ENCODE measurements at regions not wholly inside any gene's neighbourhood (a gene's known extent, or its start where the extent isn't known, plus 50 kb on each side); places are given as distances from the start of the nearest gene placed in this dataset.
A peak's percentile ranks its signal among the peaks of the same experiment; 100 is the strongest.

DNA sequence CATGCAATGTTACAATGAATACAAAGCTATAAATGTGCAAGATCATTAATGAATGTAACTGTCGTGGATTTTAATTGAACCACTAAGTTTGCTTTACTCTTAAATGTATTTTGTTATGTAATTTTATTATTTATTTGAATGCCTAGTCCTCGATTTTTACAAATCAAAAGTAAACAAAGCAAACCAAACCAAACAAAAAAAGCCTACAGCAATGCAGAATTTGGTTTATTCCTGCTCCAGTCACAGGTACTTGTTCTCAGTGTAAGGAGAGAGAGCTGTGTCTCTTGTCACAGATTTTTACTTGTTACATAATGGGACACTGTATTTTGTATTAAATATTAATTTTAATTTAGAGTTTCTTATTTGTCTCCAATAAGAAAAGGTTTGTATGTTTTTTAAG is 584.3 kb upstream of the SLITRK6 start:
- H3F3A ChIP-seq (ENCODE audit: insufficient read depth, low read length): no peaks in the 10 kb centered on the region
- no peak overlapping the region for H2AFZ ChIP-seq (ENCODE audit: low read length)
- no peaks in the 10 kb centered on the region for H3K9me3 ChIP-seq (ENCODE audit: low read length)
- no peaks in the 10 kb centered on the region for H3K9me2 ChIP-seq (ENCODE audit: low read depth, low read length)
- H3K36me3 ChIP-seq (ENCODE audit: insufficient read depth, low read length): no peaks in the 10 kb centered on the region
- no peak overlapping the region for H3K4me3 ChIP-seq (ENCODE audit: low read depth, low read length, poor library complexity, severe bottlenecking)
- H3K4me1 ChIP-seq (ENCODE audit: insufficient read depth, low read length, severe bottlenecking): no peaks in the 10 kb centered on the region
- no peaks in the 10 kb centered on the region for H3K79me2 ChIP-seq (ENCODE audit: insufficient read depth, low read length)
- H3K27ac ChIP-seq (ENCODE audit: low read depth, low read length, poor library complexity, severe bottlenecking): no peak overlapping the region
- no peaks in the 10 kb centered on the region for H4K20me1 ChIP-seq (ENCODE audit: insufficient read depth, low read length)
- no peak overlapping the region for H3K4me2 ChIP-seq (ENCODE audit: low read length)
- no peaks in the 10 kb centered on the region for H3K27me3 ChIP-seq (ENCODE audit: insufficient read depth, low read length)
- no peak overlapping the region for H3K9ac ChIP-seq (ENCODE audit: low read length)
- TF ChIP-seq EZH2 (IDR thresholded peaks at IDR 0.05; ENCODE audit: borderline replicate concordance, low read length): no peak
- TF ChIP-seq, protein P1, sequence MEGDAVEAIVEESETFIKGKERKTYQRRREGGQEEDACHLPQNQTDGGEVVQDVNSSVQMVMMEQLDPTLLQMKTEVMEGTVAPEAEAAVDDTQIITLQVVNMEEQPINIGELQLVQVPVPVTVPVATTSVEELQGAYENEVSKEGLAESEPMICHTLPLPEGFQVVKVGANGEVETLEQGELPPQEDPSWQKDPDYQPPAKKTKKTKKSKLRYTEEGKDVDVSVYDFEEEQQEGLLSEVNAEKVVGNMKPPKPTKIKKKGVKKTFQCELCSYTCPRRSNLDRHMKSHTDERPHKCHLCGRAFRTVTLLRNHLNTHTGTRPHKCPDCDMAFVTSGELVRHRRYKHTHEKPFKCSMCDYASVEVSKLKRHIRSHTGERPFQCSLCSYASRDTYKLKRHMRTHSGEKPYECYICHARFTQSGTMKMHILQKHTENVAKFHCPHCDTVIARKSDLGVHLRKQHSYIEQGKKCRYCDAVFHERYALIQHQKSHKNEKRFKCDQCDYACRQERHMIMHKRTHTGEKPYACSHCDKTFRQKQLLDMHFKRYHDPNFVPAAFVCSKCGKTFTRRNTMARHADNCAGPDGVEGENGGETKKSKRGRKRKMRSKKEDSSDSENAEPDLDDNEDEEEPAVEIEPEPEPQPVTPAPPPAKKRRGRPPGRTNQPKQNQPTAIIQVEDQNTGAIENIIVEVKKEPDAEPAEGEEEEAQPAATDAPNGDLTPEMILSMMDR (IDR thresholded peaks at IDR 0.05; ENCODE audit: low read length): no peak

DNA sequence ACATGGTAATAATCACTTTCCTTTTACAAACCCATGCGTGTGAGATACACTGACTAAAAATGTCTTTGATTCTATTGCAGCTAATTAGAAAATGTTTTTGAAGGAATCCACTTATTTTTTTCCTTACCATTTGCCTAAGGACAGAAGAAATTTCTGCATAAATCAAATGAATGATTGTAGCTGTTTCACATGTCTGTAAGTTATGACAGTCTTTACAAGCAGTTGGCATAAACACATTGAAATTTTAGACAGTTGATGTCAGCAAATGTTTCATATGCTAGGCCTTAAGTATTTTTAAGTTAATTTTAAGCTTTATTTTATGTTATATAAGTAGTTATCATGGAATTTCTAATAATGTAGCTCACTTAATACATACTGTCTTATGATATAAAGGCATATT is 598.4 kb upstream of the SLITRK6 start:
- H3K27me3 ChIP-seq (ENCODE audit: insufficient read depth, low read length): no peaks in the 10 kb centered on the region
- H3K9ac ChIP-seq (ENCODE audit: low read length): no peak overlapping the region
- TF ChIP-seq, protein P1 (IDR thresholded peaks at IDR 0.05; ENCODE audit: low read length): no peak
- peaks cover 7% of the 10 kb centered on the region for H3K4me1 ChIP-seq (ENCODE audit: insufficient read depth, low read length, severe bottlenecking)
- peaks cover 4% of the 10 kb centered on the region; the same call in 1 of the 2 replicates for H3K9me2 ChIP-seq (ENCODE audit: low read depth, low read length)
- no peaks in the 10 kb centered on the region for H3K36me3 ChIP-seq (ENCODE audit: insufficient read depth, low read length)
- H3K4me3 ChIP-seq (ENCODE audit: low read depth, low read length, poor library complexity, severe bottlenecking): no peak overlapping the region
- H3F3A ChIP-seq (ENCODE audit: insufficient read depth, low read length): no peaks in the 10 kb centered on the region
- H3K27ac ChIP-seq (ENCODE audit: low read depth, low read length, poor library complexity, severe bottlenecking): no peak overlapping the region
- no peak overlapping the region for H3K4me2 ChIP-seq (ENCODE audit: low read length)
- no peaks in the 10 kb centered on the region for H4K20me1 ChIP-seq (ENCODE audit: insufficient read depth, low read length)
- no peaks in the 10 kb centered on the region; the same call in 1 of the 2 replicates for H3K9me3 ChIP-seq (ENCODE audit: low read length)
- no peaks in the 10 kb centered on the region for H3K79me2 ChIP-seq (ENCODE audit: insufficient read depth, low read length)
- peak overlapping the region; percentile 68; the same call in 1 of the 2 replicates for H2AFZ ChIP-seq (ENCODE audit: low read length)

DNA sequence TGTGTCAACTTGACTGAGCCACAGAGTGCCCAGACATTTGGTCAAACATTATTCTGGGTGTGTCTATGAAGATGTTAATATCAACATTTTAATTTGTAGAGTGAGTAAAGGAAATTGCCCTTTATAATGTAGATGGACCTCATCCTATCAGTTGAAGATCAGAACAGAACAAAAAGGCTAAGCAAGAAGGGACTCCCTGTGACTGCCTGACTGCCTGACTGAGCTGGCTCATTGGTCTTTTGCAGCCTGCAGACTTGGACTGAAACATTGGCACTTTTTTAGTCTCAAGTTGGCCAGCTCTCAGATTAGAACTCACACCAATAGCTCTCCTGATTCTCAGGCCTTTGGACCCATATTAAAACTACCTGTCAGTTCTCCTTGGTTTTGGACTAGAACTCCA is 600.4 kb upstream of the SLITRK6 start:
- peaks cover 4% of the 10 kb centered on the region; the same call in 1 of the 2 replicates for H3K9me2 ChIP-seq (ENCODE audit: low read depth, low read length)
- H3K79me2 ChIP-seq (ENCODE audit: insufficient read depth, low read length): no peaks in the 10 kb centered on the region
- TF ChIP-seq EZH2 (IDR thresholded peaks at IDR 0.05; ENCODE audit: borderline replicate concordance, low read length): no peak
- TF ChIP-seq, protein P1 (IDR thresholded peaks at IDR 0.05; ENCODE audit: low read length): no peak
- no peaks in the 10 kb centered on the region for H4K20me1 ChIP-seq (ENCODE audit: insufficient read depth, low read length)
- H3F3A ChIP-seq (ENCODE audit: insufficient read depth, low read length): no peaks in the 10 kb centered on the region
- H3K27me3 ChIP-seq (ENCODE audit: insufficient read depth, low read length): no peaks in the 10 kb centered on the region
- H3K4me2 ChIP-seq (ENCODE audit: low read length): no peak overlapping the region
- no peak overlapping the region for H3K9ac ChIP-seq (ENCODE audit: low read length)
- H2AFZ ChIP-seq (ENCODE audit: low read length): no peak overlapping the region
- H3K4me1 ChIP-seq (ENCODE audit: insufficient read depth, low read length, severe bottlenecking): peaks cover 14% of the 10 kb centered on the region
- H3K9me3 ChIP-seq (ENCODE audit: low read length): no peaks in the 10 kb centered on the region; the same call in 1 of the 2 replicates
- no peak overlapping the region for H3K4me3 ChIP-seq (ENCODE audit: low read depth, low read length, poor library complexity, severe bottlenecking)
- H3K27ac ChIP-seq (ENCODE audit: low read depth, low read length, poor library complexity, severe bottlenecking): no peak overlapping the region
- H3K36me3 ChIP-seq (ENCODE audit: insufficient read depth, low read length): no peaks in the 10 kb centered on the region

All from OCI-LY1 (cell line).